RPMI7951 (cell line): ENCODE measurements at regions not wholly inside any gene's neighbourhood (a gene's known extent, or its start where the extent isn't known, plus 50 kb on each side); places are given as distances from the start of the nearest gene placed in this dataset.

ENCODE experiments used
- DNase-seq: peaks from one replicate; pipeline ENCODE4 v3.0.0-alpha.2; 2012; ENCODE audit warnings: low read depth

GRCh38 chr5:118687661-118688621 is 300.4 kb downstream of the DTWD2 start:
- DNase-seq = peak; percentile 45

GRCh38 chr5:118687100-118687499 is 301.2 kb downstream of the DTWD2 start:
- no peak for DNase-seq

GRCh38 chr5:118681655-118682054 is 306.7 kb downstream of the DTWD2 start:
- no peak for DNase-seq

- DNase-seq = no peak
Measured at GRCh38 chr5:118679264-118679940, 308.9 kb downstream of the DTWD2 start.

GRCh38 chr5:118678746-118679145 is 309.6 kb downstream of the DTWD2 start:
- no peak for DNase-seq

- no peak for DNase-seq
Measured at GRCh38 chr5:118675247-118675646, 313.1 kb downstream of the DTWD2 start.

- DNase-seq = no peak
Measured at GRCh38 chr5:118657576-118657975, 330.8 kb downstream of the DTWD2 start.

- DNase-seq = no peak
Measured at GRCh38 chr5:118653872-118654271, 334.5 kb downstream of the DTWD2 start.

GRCh38 chr5:118653183-118653582 is 335.2 kb downstream of the DTWD2 start:
- no peak for DNase-seq

- DNase-seq = no peak
Measured at GRCh38 chr5:118651002-118651401, 337.3 kb downstream of the DTWD2 start.

- no peak for DNase-seq
Measured at GRCh38 chr5:118647587-118647986, 340.8 kb downstream of the DTWD2 start.

- no peak for DNase-seq
Measured at GRCh38 chr5:118646917-118647316, 341.4 kb downstream of the DTWD2 start.

- no peak for DNase-seq
Measured at GRCh38 chr5:118637947-118638670, 350.2 kb downstream of the DTWD2 start.

GRCh38 chr5:118628660-118629354 is 359.5 kb downstream of the DTWD2 start:
- DNase-seq = no peak

- DNase-seq = no peak
Measured at GRCh38 chr5:118620233-118620632, 368.1 kb downstream of the DTWD2 start.

GRCh38 chr5:118619823-118620222 is 368.5 kb downstream of the DTWD2 start:
- no peak for DNase-seq

GRCh38 chr5:118616281-118616680 is 372.1 kb downstream of the DTWD2 start:
- DNase-seq = no peak

GRCh38 chr5:118614731-118615456 is 373.5 kb downstream of the DTWD2 start:
- DNase-seq = no peak

GRCh38 chr5:118611332-118611945 is 376.9 kb downstream of the DTWD2 start:
- peak; percentile 11 for DNase-seq

GRCh38 chr5:118606940-118607339 is 381.4 kb downstream of the DTWD2 start:
- DNase-seq = no peak

GRCh38 chr5:118605761-118606160 is 382.6 kb downstream of the DTWD2 start:
- DNase-seq = no peak
